IMR-90 (cell line): ENCODE measurements at regions not wholly inside any gene's neighbourhood (a gene's known extent, or its start where the extent isn't known, plus 50 kb on each side); places are given as distances from the start of the nearest gene placed in this dataset.

Experiments used
- ATAC-seq: fragments of 200-7000 bp; cut with Tn5 transposase; 2 replicates; pipeline ENCODE4 v1.9.1; 2020; ENCODE audit warnings: low read depth, mild to moderate bottlenecking, moderate library complexity
- BruUV-seq: library from RNA; stranded (reverse); fragments of 400-500 nt; replicated peaks from 2 replicates; lab custom pipeline; 2021; lab: Mats Ljungman, UMichigan
- CTCF ChIA-PET: fragments of 300-600 bp; formaldehyde crosslinking; extraction: SDS; loops from one replicate; lab custom pipeline; 2021; ENCODE audit warnings: antibody characterized with exemption; lab: Yijun Ruan, JAX
- POLR2A ChIA-PET: fragments of 300-600 bp; sonication (Branson Sonifier 250); formaldehyde crosslinking; loops from one replicate; lab custom pipeline; 2022; ENCODE audit warnings: antibody characterized with exemption; ENCODE audit not compliant: unreplicated experiment; lab: Charles Lee
- DNase-seq: peaks from one replicate; pipeline ENCODE4 v3.0.0; 2013
- H2AFZ ChIP-seq: replicated peaks from 2 replicates; pipeline ENCODE3; 2013; ENCODE audit warnings: low read length, mild to moderate bottlenecking; ENCODE audit not compliant: poor library complexity
- H2AK5ac ChIP-seq: 2 replicates; pipeline ENCODE4 v1.6.1; 2013; ENCODE audit warnings: low read depth, low read length, inconsistent platforms
- H2AK9ac ChIP-seq: replicated peaks from 2 replicates; pipeline ENCODE3; 2013; ENCODE audit warnings: mild to moderate bottlenecking, low read depth, low read length, moderate library complexity; ENCODE audit not compliant: poor library complexity
- H2BK120ac ChIP-seq: 2 replicates; pipeline ENCODE4 v1.6.1; 2013; ENCODE audit warnings: low read depth, low read length, inconsistent platforms
- H2BK15ac ChIP-seq: 3 replicates; pipeline ENCODE4 v1.6.1; 2013; ENCODE audit warnings: low read depth, low read length, inconsistent platforms
- H2BK20ac ChIP-seq: 2 replicates; pipeline ENCODE4 v1.6.1; 2013; ENCODE audit warnings: low read depth, mild to moderate bottlenecking, inconsistent platforms, low read length, moderate library complexity
- H2BK5ac ChIP-seq: 2 replicates; pipeline ENCODE4 v1.6.1; 2013; ENCODE audit warnings: mild to moderate bottlenecking, low read depth, low read length, inconsistent platforms; ENCODE audit not compliant: poor library complexity, severe bottlenecking
- H3K14ac ChIP-seq: replicated peaks from 2 replicates; pipeline ENCODE4 v1.6.1; 2013; ENCODE audit warnings: low read depth, low read length, inconsistent platforms
- H3K18ac ChIP-seq: 2 replicates; pipeline ENCODE4 v1.6.1; 2013; ENCODE audit warnings: low read depth, low read length, control low read depth
- H3K23ac ChIP-seq: 2 replicates; pipeline ENCODE4 v1.6.1; 2013; ENCODE audit warnings: low read depth, low read length, inconsistent platforms
- H3K27ac ChIP-seq: 2 replicates; pipeline ENCODE4 v1.5.1; 2013; ENCODE audit warnings: mild to moderate bottlenecking, control low read depth, low read length; ENCODE audit not compliant: insufficient read depth
- H3K27me3 ChIP-seq: 2 replicates; pipeline ENCODE4 v1.6.1; 2013; ENCODE audit warnings: low read length; ENCODE audit not compliant: control insufficient read depth, insufficient read depth
- H3K36me3 ChIP-seq: 2 replicates; pipeline ENCODE4 v1.6.1; 2013; ENCODE audit warnings: low read length, mixed read lengths; ENCODE audit not compliant: control insufficient read depth, insufficient read depth
- H3K4ac ChIP-seq: 2 replicates; pipeline ENCODE4 v1.6.1; 2013; ENCODE audit warnings: low read depth, low read length, inconsistent platforms
- H3K4me1 ChIP-seq: 2 replicates; pipeline ENCODE4 v1.6.1; 2013; ENCODE audit warnings: low read length, mixed read lengths; ENCODE audit not compliant: control insufficient read depth, insufficient read depth
- H3K4me2 ChIP-seq: 2 replicates; pipeline ENCODE4 v1.6.1; 2013; ENCODE audit warnings: low read depth, mild to moderate bottlenecking, control low read depth, low read length, moderate library complexity
- H3K4me3 ChIP-seq: 2 replicates; pipeline ENCODE4 v1.5.1; 2013; ENCODE audit warnings: low read depth, mild to moderate bottlenecking, control low read depth, low read length, moderate library complexity; ENCODE audit not compliant: insufficient read depth
- H3K56ac ChIP-seq: 2 replicates; pipeline ENCODE4 v1.6.1; 2013; ENCODE audit warnings: low read length, inconsistent platforms; ENCODE audit not compliant: insufficient read depth; ENCODE audit errors: extremely low read depth
- H3K79me1 ChIP-seq, 2 experiments: 2 replicates each; pipeline ENCODE4 v1.6.1; 2013; ENCODE audit warnings: low read length in 2 of 2, inconsistent platforms in 1 of 2, low read depth in 1 of 2
- H3K9ac ChIP-seq: 2 replicates; pipeline ENCODE4 v1.6.1; 2013; ENCODE audit warnings: low read depth, low read length, control low read depth
- H3K9me1 ChIP-seq: 2 replicates; pipeline ENCODE4 v1.6.1; 2013; ENCODE audit warnings: low read length, inconsistent platforms; ENCODE audit not compliant: insufficient read depth
- H3K9me3 ChIP-seq: 2 replicates; pipeline ENCODE4 v1.6.1; 2013; ENCODE audit warnings: low read length; ENCODE audit not compliant: control insufficient read depth, insufficient read depth
- H4K20me1 ChIP-seq: 2 replicates; pipeline ENCODE4 v1.6.1; 2013; ENCODE audit warnings: low read length, inconsistent platforms; ENCODE audit not compliant: insufficient read depth
- H4K5ac ChIP-seq: 2 replicates; pipeline ENCODE4 v1.6.1; 2013; ENCODE audit warnings: mild to moderate bottlenecking, low read depth, low read length, control low read depth
- H4K8ac ChIP-seq, 2 experiments: 2 replicates each; pipeline ENCODE4 v1.6.1; 2013; ENCODE audit warnings: low read depth in 2 of 2, low read length in 2 of 2, control low read depth in 1 of 2, inconsistent platforms in 1 of 2
- H4K91ac ChIP-seq: 2 replicates; pipeline ENCODE4 v1.6.1; 2013; ENCODE audit warnings: low read depth, low read length, inconsistent platforms; ENCODE audit not compliant: insufficient read depth
- CHD1 ChIP-seq: IDR thresholded peaks from 2 replicates; pipeline ENCODE4 v1.6.1; 2012; ENCODE audit warnings: low read depth, low read length, improper control_type of control experiment
- MAFK ChIP-seq: IDR thresholded peaks from 2 replicates; pipeline ENCODE4 v1.6.1; 2012; ENCODE audit warnings: low read depth, low read length, improper control_type of control experiment
- RAD21 ChIP-seq: IDR thresholded peaks from 2 replicates; pipeline ENCODE4 v1.6.1; 2012; ENCODE audit warnings: low read length, improper control_type of control experiment
- dilution Hi-C: fragments of 300-500 bp; cut with HindIII; formaldehyde crosslinking; loops from one replicate; pipeline ENCODE4 v1.14.3; 2018; ENCODE audit warnings: low sequenced_read_pairs; ENCODE audit not compliant: unreplicated experiment
- in situ Hi-C: fragments of 300-500 bp; cut with MboI; formaldehyde crosslinking; loops from 3 replicates; pipeline ENCODE4 v1.14.3; 2019; ENCODE audit warnings: low sequenced_read_pairs, inconsistent platforms, mixed read lengths
- intact Hi-C: fragments of 100-400 bp; cut with micrococcal nuclease; formaldehyde crosslinking; loops from 2 replicates; pipeline ENCODE4 v1.10.0; 2022

- no peaks in the 10 kb centered on the region for H3K9me1 ChIP-seq
- H2AK5ac ChIP-seq, result no peak overlapping the region
- H3K27me3 ChIP-seq, result no peaks in the 10 kb centered on the region
- no peaks in the 10 kb centered on the region for H4K20me1 ChIP-seq
- H3K18ac ChIP-seq, result no peak overlapping the region
- H3K4me1 ChIP-seq, result no peaks in the 10 kb centered on the region
- no peak overlapping the region for H3K23ac ChIP-seq
- no peak overlapping the region for H4K91ac ChIP-seq
- no peak overlapping the region for H3K4ac ChIP-seq
- ATAC-seq, result no peak
- peaks cover 15% of the 10 kb centered on the region for H3K9me3 ChIP-seq
- CTCF ChIA-PET, result no interaction called here
- no peak overlapping the region for H2AFZ ChIP-seq
- H3K56ac ChIP-seq, result no peak overlapping the region
- dilution Hi-C loops (no loop called here), in situ Hi-C loops (no loop called here), intact Hi-C loops (no loop called here)
- POLR2A ChIA-PET, result no interaction called here
- H3K4me3 ChIP-seq, result no peak overlapping the region
- H2BK5ac ChIP-seq, result no peak overlapping the region
- no TSS peak for BruUV-seq
- no peak overlapping the region for H2AK9ac ChIP-seq
- no peaks in the 10 kb centered on the region for H3K36me3 ChIP-seq
- H2BK20ac ChIP-seq, result no peak overlapping the region
- no peak overlapping the region for H4K5ac ChIP-seq
- no peak for DNase-seq
- H2BK120ac ChIP-seq, result no peak overlapping the region
- H3K79me1 ChIP-seq, result no peaks in the 10 kb centered on the region
- no peak overlapping the region for H2BK15ac ChIP-seq
- TF ChIP-seq MAFK (peak; percentile 85), RAD21 (no peak), CHD1 (no peak)
- no peak overlapping the region for H3K14ac ChIP-seq
- no peak overlapping the region for H4K8ac ChIP-seq
- H3K27ac ChIP-seq, result no peak overlapping the region
- no peak overlapping the region for H3K9ac ChIP-seq
- H3K4me2 ChIP-seq, result no peak overlapping the region
Observed at GRCh38 chr16:79726902-79727301, 126.4 kb upstream of the MAF start.
